GM12878 (cell line): ENCODE measurements at regions not wholly inside any gene's neighbourhood (a gene's known extent, or its start where the extent isn't known, plus 50 kb on each side); places are given as distances from the start of the nearest gene placed in this dataset.

Source experiments
- CEBPB ChIP-seq, 2 experiments: fragments of 150-350 bp in 1 of 2; IDR thresholded peaks; 2 replicates each; pipeline ENCODE4 v1.6.1; 2012 to 2014; ENCODE audit warnings: low read depth in 2 of 2, low read length in 2 of 2, borderline replicate concordance in 1 of 2, inconsistent platforms in 1 of 2
- CHD2 ChIP-seq: IDR thresholded peaks from 2 replicates; pipeline ENCODE4 v1.6.1; 2011; ENCODE audit warnings: low read depth, low read length, improper control_type of control experiment, borderline replicate concordance
- CHD4 ChIP-seq: fragments of 200-600 bp; sonication (generic); IDR thresholded peaks from 2 replicates; pipeline ENCODE4 v1.6.1; 2016; ENCODE audit warnings: mild to moderate bottlenecking
- CREB1 ChIP-seq: IDR thresholded peaks from 2 replicates; pipeline ENCODE4 v1.6.1; 2012; ENCODE audit warnings: low read depth, mild to moderate bottlenecking, inconsistent platforms
- EED ChIP-seq: sonication (generic); IDR thresholded peaks from 2 replicates; pipeline ENCODE4 v1.6.1; 2016; ENCODE audit warnings: antibody characterized with exemption, low read depth
- GATAD2B ChIP-seq: fragments of 450-650 bp; conservative IDR thresholded peaks from 2 replicates; pipeline ENCODE4 v1.6.1; 2017; ENCODE audit warnings: low read depth, mild to moderate bottlenecking, moderate library complexity
- JUNB ChIP-seq: IDR thresholded peaks from 2 replicates; pipeline ENCODE4 v1.6.1; 2016; ENCODE audit warnings: antibody characterized with exemption, mild to moderate bottlenecking
- KDM1A ChIP-seq: fragments of 200-600 bp; sonication (generic); IDR thresholded peaks from 2 replicates; pipeline ENCODE4 v1.6.1; 2016; ENCODE audit warnings: borderline replicate concordance
- MTA3 ChIP-seq: IDR thresholded peaks from 2 replicates; pipeline ENCODE4 v1.6.1; 2012; ENCODE audit warnings: low read length, inconsistent platforms, borderline replicate concordance
- NFXL1 ChIP-seq: fragments of 450-650 bp; IDR thresholded peaks from 2 replicates; pipeline ENCODE4 v1.6.1; 2017; ENCODE audit warnings: antibody characterized with exemption, mild to moderate bottlenecking, borderline replicate concordance
- RELA ChIP-seq: fragments of 450-650 bp; IDR thresholded peaks from 2 replicates; pipeline ENCODE4 v1.8.0; 2014; ENCODE audit warnings: borderline replicate concordance; ENCODE audit not compliant: partially characterized antibody
- SPI1 ChIP-seq: IDR thresholded peaks from 2 replicates; pipeline ENCODE4 v1.6.1; 2011; ENCODE audit warnings: low read depth, mild to moderate bottlenecking, low read length, moderate library complexity, borderline replicate concordance; ENCODE audit not compliant: insufficient read depth
- STAT1 ChIP-seq: fragments of 450-650 bp; conservative IDR thresholded peaks from 2 replicates; pipeline ENCODE4 v1.6.1; 2014; ENCODE audit warnings: antibody characterized with exemption, mild to moderate bottlenecking
- SUZ12 ChIP-seq: fragments of 200-600 bp; sonication (generic); IDR thresholded peaks from one replicate; pipeline ENCODE4 v1.6.1; 2018; ENCODE audit warnings: antibody characterized with exemption, mild to moderate bottlenecking; ENCODE audit not compliant: unreplicated experiment
- TCF12 ChIP-seq: IDR thresholded peaks from 2 replicates; pipeline ENCODE4 v1.6.1; 2011; ENCODE audit warnings: low read depth, mild to moderate bottlenecking, low read length
- TF ChIP-seq, protein P1 (sequence below): IDR thresholded peaks from 2 replicates; pipeline ENCODE4 v1.6.1; 2012; ENCODE audit warnings: improper control_type of control experiment, low read depth, low read length; ENCODE audit not compliant: insufficient replicate concordance
- TF ChIP-seq, protein P2 (sequence below): fragments of 450-650 bp; IDR thresholded peaks from 2 replicates; pipeline ENCODE4 v1.6.1; 2016; ENCODE audit warnings: mild to moderate bottlenecking, moderate library complexity, borderline replicate concordance
- TF ChIP-seq, protein P3 (sequence below): fragments of 450-650 bp; IDR thresholded peaks from 2 replicates; pipeline ENCODE4 v1.6.1; 2016; ENCODE audit warnings: mild to moderate bottlenecking

DNA sequence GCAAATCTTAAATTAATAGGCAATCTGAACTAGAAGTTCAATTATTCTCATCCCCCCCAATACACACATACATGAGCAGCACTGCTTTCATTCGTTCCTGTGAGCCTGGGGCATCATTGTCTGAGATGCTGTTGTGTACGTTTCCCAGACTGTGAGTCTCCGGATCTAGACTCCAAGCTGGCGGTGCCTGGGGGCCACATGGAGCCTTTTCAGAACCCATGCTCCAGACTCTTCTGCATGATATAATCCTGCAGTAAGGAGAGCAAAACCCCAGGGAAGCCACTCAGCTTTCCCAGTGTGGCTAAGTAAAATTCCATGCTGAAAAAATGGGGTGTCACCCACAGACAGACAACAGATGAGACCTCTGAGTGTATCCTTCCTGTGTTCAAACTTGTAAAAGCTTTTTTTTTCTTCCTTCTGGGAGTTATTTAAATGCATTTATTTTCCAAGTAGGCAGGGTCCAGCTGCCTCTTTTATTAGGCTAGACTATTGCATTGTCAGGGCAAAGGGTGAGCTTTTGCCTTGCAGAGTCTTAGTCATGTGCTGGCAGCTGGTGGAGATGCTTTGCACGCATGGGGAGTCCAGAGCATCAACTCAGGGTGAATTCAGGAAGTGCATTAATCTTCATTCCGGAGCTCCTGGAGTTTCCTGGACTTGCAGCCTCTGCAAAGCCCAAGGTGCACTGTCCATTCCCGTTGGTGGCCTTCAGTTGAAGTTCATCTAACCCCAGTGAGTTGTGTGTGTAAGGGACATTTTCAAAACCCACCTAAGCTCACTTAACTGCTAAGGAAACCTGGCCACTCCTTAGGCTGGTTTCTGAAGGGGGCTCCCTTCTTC is 185.7 kb upstream of the ADO start (continued):
- TF ChIP-seq CREB1 (no peak), MTA3 (no peak), CHD4 (no peak), SPI1 (peak; percentile 71), RELA (no peak), EED (peak; percentile 45), STAT1 (no peak), GATAD2B (no peak), TCF12 (peak; percentile 87), SUZ12 (no peak), CEBPB (IDR thresholded peaks at IDR 0.05; ENCODE audit: borderline replicate concordance in 1 of 2, low read depth in 2 of 2, low read length in 2 of 2) (no peak), NFXL1 (no peak), KDM1A (no peak), CHD2 (no peak), JUNB (no peak)
- TF ChIP-seq, protein P1, sequence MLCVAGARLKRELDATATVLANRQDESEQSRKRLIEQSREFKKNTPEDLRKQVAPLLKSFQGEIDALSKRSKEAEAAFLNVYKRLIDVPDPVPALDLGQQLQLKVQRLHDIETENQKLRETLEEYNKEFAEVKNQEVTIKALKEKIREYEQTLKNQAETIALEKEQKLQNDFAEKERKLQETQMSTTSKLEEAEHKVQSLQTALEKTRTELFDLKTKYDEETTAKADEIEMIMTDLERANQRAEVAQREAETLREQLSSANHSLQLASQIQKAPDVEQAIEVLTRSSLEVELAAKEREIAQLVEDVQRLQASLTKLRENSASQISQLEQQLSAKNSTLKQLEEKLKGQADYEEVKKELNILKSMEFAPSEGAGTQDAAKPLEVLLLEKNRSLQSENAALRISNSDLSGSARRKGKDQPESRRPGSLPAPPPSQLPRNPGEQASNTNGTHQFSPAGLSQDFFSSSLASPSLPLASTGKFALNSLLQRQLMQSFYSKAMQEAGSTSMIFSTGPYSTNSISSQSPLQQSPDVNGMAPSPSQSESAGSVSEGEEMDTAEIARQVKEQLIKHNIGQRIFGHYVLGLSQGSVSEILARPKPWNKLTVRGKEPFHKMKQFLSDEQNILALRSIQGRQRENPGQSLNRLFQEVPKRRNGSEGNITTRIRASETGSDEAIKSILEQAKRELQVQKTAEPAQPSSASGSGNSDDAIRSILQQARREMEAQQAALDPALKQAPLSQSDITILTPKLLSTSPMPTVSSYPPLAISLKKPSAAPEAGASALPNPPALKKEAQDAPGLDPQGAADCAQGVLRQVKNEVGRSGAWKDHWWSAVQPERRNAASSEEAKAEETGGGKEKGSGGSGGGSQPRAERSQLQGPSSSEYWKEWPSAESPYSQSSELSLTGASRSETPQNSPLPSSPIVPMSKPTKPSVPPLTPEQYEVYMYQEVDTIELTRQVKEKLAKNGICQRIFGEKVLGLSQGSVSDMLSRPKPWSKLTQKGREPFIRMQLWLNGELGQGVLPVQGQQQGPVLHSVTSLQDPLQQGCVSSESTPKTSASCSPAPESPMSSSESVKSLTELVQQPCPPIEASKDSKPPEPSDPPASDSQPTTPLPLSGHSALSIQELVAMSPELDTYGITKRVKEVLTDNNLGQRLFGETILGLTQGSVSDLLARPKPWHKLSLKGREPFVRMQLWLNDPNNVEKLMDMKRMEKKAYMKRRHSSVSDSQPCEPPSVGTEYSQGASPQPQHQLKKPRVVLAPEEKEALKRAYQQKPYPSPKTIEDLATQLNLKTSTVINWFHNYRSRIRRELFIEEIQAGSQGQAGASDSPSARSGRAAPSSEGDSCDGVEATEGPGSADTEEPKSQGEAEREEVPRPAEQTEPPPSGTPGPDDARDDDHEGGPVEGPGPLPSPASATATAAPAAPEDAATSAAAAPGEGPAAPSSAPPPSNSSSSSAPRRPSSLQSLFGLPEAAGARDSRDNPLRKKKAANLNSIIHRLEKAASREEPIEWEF = no peak
- TF ChIP-seq, protein P2, sequence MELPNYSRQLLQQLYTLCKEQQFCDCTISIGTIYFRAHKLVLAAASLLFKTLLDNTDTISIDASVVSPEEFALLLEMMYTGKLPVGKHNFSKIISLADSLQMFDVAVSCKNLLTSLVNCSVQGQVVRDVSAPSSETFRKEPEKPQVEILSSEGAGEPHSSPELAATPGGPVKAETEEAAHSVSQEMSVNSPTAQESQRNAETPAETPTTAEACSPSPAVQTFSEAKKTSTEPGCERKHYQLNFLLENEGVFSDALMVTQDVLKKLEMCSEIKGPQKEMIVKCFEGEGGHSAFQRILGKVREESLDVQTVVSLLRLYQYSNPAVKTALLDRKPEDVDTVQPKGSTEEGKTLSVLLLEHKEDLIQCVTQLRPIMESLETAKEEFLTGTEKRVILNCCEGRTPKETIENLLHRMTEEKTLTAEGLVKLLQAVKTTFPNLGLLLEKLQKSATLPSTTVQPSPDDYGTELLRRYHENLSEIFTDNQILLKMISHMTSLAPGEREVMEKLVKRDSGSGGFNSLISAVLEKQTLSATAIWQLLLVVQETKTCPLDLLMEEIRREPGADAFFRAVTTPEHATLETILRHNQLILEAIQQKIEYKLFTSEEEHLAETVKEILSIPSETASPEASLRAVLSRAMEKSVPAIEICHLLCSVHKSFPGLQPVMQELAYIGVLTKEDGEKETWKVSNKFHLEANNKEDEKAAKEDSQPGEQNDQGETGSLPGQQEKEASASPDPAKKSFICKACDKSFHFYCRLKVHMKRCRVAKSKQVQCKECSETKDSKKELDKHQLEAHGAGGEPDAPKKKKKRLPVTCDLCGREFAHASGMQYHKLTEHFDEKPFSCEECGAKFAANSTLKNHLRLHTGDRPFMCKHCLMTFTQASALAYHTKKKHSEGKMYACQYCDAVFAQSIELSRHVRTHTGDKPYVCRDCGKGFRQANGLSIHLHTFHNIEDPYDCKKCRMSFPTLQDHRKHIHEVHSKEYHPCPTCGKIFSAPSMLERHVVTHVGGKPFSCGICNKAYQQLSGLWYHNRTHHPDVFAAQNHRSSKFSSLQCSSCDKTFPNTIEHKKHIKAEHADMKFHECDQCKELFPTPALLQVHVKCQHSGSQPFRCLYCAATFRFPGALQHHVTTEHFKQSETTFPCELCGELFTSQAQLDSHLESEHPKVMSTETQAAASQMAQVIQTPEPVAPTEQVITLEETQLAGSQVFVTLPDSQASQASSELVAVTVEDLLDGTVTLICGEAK = no peak
- TF ChIP-seq, protein P3, sequence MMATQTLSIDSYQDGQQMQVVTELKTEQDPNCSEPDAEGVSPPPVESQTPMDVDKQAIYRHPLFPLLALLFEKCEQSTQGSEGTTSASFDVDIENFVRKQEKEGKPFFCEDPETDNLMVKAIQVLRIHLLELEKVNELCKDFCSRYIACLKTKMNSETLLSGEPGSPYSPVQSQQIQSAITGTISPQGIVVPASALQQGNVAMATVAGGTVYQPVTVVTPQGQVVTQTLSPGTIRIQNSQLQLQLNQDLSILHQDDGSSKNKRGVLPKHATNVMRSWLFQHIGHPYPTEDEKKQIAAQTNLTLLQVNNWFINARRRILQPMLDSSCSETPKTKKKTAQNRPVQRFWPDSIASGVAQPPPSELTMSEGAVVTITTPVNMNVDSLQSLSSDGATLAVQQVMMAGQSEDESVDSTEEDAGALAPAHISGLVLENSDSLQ = no peak
